Upper lobe of right lung (tissue), 1 donor: ENCODE measurements at regions not wholly inside any gene's neighbourhood (a gene's known extent, or its start where the extent isn't known, plus 50 kb on each side); places are given as distances from the start of the nearest gene placed in this dataset.

ENCODE experiments used
- ATAC-seq: fragments of 200-7000 bp; cut with Tn5 transposase; one replicate; pipeline ENCODE4 v1.9.1; 2020; ENCODE audit warnings: mild to moderate bottlenecking, moderate library complexity
- DNase-seq: peaks from one replicate; pipeline ENCODE4 v3.0.0-alpha.2; 2020
- H3K27ac ChIP-seq: fragments of 200-600 bp; one replicate; pipeline ENCODE4 v1.8.0; 2022
- H3K27me3 ChIP-seq: fragments of 200-600 bp; one replicate; pipeline ENCODE4 v1.8.0; 2022; ENCODE audit warnings: mild to moderate bottlenecking
- H3K36me3 ChIP-seq: fragments of 200-600 bp; one replicate; pipeline ENCODE4 v1.8.0; 2022
- H3K4me1 ChIP-seq: fragments of 200-600 bp; one replicate; pipeline ENCODE4 v1.8.0; 2022
- H3K4me3 ChIP-seq: fragments of 200-600 bp; one replicate; pipeline ENCODE4 v1.8.0; 2022; ENCODE audit warnings: mild to moderate bottlenecking
- H3K9me3 ChIP-seq: fragments of 200-600 bp; one replicate; pipeline ENCODE4 v1.8.0; 2022
- CTCF ChIP-seq: fragments of 200-600 bp; IDR thresholded peaks from one replicate; pipeline ENCODE4 v1.8.0; 2022; ENCODE audit warnings: antibody characterized with exemption
- intact Hi-C: fragments of 100-400 bp; cut with DNase I; formaldehyde crosslinking; loops from one replicate; pipeline ENCODE4 v1.11.0; 2022
- donor health status: DM: no; HTN: yes; CAD: no; lungs with severe emphysema.

- TF ChIP-seq CTCF, result no peak
Measured at GRCh38 chr5:87008751-87009560, 258.7 kb upstream of the RASA1 start.

GRCh38 chr5:87010736-87011135 is 256.9 kb upstream of the RASA1 start:
- Histone ChIP-seq H3K27ac (no peak overlapping the region), H3K4me1 (peaks cover 6% of the 10 kb centered on the region), H3K36me3 (no peaks in the 10 kb centered on the region), H3K4me3 (no peak overlapping the region), H3K27me3 (no peaks in the 10 kb centered on the region), H3K9me3 (no peaks in the 10 kb centered on the region)
- ATAC-seq (no peak), DNase-seq (no peak)
- intact Hi-C loops, result no loop called here
- TF ChIP-seq CTCF, result no peak

More at GRCh38 chr5:87008751-87009560, 258.7 kb upstream of the RASA1 start:
- intact Hi-C loops, result no loop called here
- Histone ChIP-seq H3K36me3 (no peaks in the 10 kb centered on the region), H3K27ac (no peak overlapping the region), H3K9me3 (no peaks in the 10 kb centered on the region), H3K27me3 (no peaks in the 10 kb centered on the region), H3K4me3 (no peak overlapping the region), H3K4me1 (peaks cover 6% of the 10 kb centered on the region)
- ATAC-seq (no peak), DNase-seq (no peak)

DNA sequence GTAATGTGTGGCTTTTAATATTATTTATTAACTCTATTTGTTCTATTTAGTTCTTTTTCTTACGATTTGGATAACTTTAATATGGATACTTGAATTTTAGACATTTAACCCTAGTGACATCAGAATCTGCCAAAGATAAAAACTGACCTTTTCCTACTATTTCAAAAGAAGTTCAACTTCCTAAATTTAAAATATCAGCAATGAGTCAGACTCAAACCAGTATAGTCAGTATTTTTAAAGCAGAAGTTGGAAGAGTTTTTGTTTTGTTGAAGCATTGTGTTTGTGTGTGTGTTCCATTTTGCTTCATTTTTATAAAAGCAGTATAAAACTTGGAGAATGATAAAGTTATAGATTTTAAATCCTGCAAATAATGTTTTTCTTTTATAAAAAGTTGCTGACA is 251.8 kb upstream of the RASA1 start:
- ATAC-seq (peak; percentile 42), DNase-seq (no peak)
- H3K9me3 ChIP-seq, result no peaks in the 10 kb centered on the region
- H3K4me1 ChIP-seq, result peaks cover 13% of the 10 kb centered on the region
- H3K36me3 ChIP-seq, result no peaks in the 10 kb centered on the region
- peak overlapping the region; percentile 32 for H3K27ac ChIP-seq
- H3K27me3 ChIP-seq, result no peaks in the 10 kb centered on the region
- H3K4me3 ChIP-seq, result no peak overlapping the region
- intact Hi-C loops, result no loop called here
- no peak for TF ChIP-seq CTCF

GRCh38 chr5:87020099-87020934 is 247.4 kb upstream of the RASA1 start:
- TF ChIP-seq CTCF, result no peak
- DNase-seq, result no peak
- no peak overlapping the region for H3K27ac ChIP-seq
- H3K4me3 ChIP-seq, result no peak overlapping the region
- ATAC-seq, result peak; percentile 89
- no peaks in the 10 kb centered on the region for H3K36me3 ChIP-seq
- intact Hi-C loops, result no loop called here
- no peaks in the 10 kb centered on the region for H3K27me3 ChIP-seq
- no peaks in the 10 kb centered on the region for H3K9me3 ChIP-seq
- H3K4me1 ChIP-seq, result peaks cover 13% of the 10 kb centered on the region

DNA sequence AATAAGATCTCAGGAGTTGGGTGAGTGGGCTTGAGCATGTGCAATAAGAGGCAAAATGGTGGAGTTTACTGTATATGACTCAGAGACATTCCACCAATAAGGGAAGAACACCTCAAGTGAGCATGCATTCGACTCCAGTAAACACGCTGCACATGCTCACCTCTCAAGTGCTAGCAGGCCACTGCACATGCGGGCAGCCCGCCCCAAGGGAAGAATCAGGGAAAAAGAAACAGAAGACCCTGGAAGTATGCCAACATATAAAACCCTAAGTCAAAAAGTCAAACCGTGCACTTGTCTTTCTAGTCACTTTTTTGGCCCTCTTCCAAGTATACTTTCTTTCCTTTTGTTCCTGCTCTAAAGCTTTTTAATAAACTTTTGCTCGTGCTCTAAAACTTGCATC is 245.3 kb upstream of the RASA1 start:
- Histone ChIP-seq H3K4me1 (peaks cover 13% of the 10 kb centered on the region), H3K27ac (no peak overlapping the region), H3K4me3 (no peak overlapping the region), H3K27me3 (no peaks in the 10 kb centered on the region), H3K9me3 (no peaks in the 10 kb centered on the region), H3K36me3 (no peaks in the 10 kb centered on the region)
- intact Hi-C loops, result no loop called here
- ATAC-seq (no peak), DNase-seq (no peak)
- no peak for TF ChIP-seq CTCF
